ENCODE measurements at regions not wholly inside any gene's neighbourhood (a gene's known extent, or its start where the extent isn't known, plus 50 kb on each side); places are given as distances from the start of the nearest gene placed in this dataset.

DNA sequence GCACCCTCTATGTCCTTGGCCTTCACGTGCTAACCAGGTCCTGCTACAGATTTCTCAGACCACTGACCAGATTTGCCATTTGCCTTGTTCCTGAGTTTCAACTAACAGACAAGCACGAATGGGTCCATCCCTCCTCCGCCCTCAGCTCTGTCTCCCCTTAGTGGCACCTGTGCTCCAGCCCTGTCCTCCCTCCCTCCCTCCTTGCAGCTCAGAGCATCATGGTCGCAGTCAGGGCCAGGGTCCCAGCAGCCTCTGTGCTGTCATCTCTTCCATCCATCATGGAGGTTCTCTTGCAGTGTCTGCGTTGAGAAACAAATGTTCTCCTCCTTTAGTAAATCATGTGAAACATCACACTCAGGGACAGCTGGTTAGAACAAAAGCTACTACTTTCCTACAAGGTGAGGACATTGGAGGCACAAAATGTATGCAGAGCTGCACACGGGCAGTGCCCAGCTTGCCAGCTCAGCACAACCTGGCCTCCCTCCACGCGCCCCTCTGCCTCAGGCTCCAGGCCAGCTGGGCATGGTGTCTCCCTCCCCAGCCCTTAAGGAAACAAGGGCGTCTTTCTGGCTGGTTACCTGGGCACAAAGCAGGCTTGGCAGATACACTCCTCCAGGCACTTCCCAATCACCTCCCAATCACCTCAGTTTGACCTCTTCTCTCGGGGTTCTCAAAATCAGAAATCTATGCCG lies 79.5 kb upstream of the ATP6AP2 start:
- no peaks in the 10 kb centered on the region for H4K20me1 ChIP-seq (ENCODE audit: control insufficient read depth, insufficient read depth)
- POLR2A ChIA-PET = no interaction called here

More for the DNA sequence above, 79.5 kb upstream of the ATP6AP2 start:
- DNase-seq (ENCODE audit: low read depth, low spot score) = no peak
- SMC1A ChIA-PET (ENCODE audit: uncharacterized antibody, unreplicated experiment) = no interaction called here
- no TSS peak for BruUV-seq (replicated peaks)
- CTCF ChIA-PET = no interaction called here
- Histone ChIP-seq H3K36me3 (ENCODE audit: control insufficient read depth in 2 of 2, insufficient read depth in 2 of 2, low read length in 1 of 2) (no peaks in the 10 kb centered on the region), H3K4me2 (ENCODE audit: control insufficient read depth, insufficient read depth) (no peak overlapping the region), H3K4me1 (ENCODE audit: control insufficient read depth, insufficient read depth, low read length) (no peaks in the 10 kb centered on the region), H3K79me2 (ENCODE audit: control insufficient read depth, insufficient read depth, low read length) (no peaks in the 10 kb centered on the region), H2AFZ (ENCODE audit: control insufficient read depth, low read depth, low read length) (no peak overlapping the region), H3K9me3 (replicated peaks; ENCODE audit: control insufficient read depth, insufficient read depth, low read length) (no peaks in the 10 kb centered on the region; the same call in 2 of the 3 replicates), H3K27me3 (replicated peaks in 1 of 2; ENCODE audit: control insufficient read depth in 2 of 2, insufficient read depth in 2 of 2, low read length in 1 of 2) (no peaks in the 10 kb centered on the region; a peak in 1 of 4 replicates), H3K9ac (ENCODE audit: control insufficient read depth, insufficient read depth, low read length) (no peak overlapping the region), H3K27ac (ENCODE audit: control insufficient read depth, insufficient read depth) (no peak overlapping the region), H3K4me3 (no peak overlapping the region)
- WGBS (ENCODE audit: insufficient coverage, insufficient replicate concordance, low lambda C conversion rate, missing lambda C conversion rate) = 27% methylated on average over 11 of the region's 11 CpGs
- no peak for FAIRE-seq
- in situ Hi-C loops (cut with MboI) (no loop called here), intact Hi-C loops (cut with micrococcal nuclease; ENCODE audit: unreplicated experiment) (no loop called here)
- TF ChIP-seq KDM1A (IDR thresholded peaks at IDR 0.05; ENCODE audit: borderline replicate concordance) = no peak
- TF ChIP-seq, protein P1, sequence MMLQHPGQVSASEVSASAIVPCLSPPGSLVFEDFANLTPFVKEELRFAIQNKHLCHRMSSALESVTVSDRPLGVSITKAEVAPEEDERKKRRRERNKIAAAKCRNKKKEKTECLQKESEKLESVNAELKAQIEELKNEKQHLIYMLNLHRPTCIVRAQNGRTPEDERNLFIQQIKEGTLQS (IDR thresholded peaks at IDR 0.05; ENCODE audit: borderline replicate concordance, extremely low read depth, low read depth, low read length) = no peak
- TF ChIP-seq SIN3A (IDR thresholded peaks at IDR 0.05; ENCODE audit: low read depth, low read length) = no peak
- TF ChIP-seq, protein P2, sequence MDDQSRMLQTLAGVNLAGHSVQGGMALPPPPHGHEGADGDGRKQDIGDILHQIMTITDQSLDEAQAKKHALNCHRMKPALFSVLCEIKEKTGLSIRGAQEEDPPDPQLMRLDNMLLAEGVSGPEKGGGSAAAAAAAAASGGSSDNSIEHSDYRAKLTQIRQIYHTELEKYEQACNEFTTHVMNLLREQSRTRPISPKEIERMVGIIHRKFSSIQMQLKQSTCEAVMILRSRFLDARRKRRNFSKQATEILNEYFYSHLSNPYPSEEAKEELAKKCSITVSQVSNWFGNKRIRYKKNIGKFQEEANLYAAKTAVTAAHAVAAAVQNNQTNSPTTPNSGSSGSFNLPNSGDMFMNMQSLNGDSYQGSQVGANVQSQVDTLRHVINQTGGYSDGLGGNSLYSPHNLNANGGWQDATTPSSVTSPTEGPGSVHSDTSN (IDR thresholded peaks at IDR 0.05; ENCODE audit: insufficient replicate concordance, low read depth, low read length) = no peak
- TF ChIP-seq ZSCAN29 (IDR thresholded peaks at IDR 0.05) = no peak
- no peak for TF ChIP-seq ZZZ3 (IDR thresholded peaks at IDR 0.05; ENCODE audit: control insufficient read depth, insufficient read length, low read depth)
- no peak for TF ChIP-seq ZNF384 (IDR thresholded peaks at IDR 0.05; ENCODE audit: borderline replicate concordance, low read depth, low read length)
- no peak for TF ChIP-seq NR2C1 (IDR thresholded peaks at IDR 0.05)
- TF ChIP-seq, protein P3, sequence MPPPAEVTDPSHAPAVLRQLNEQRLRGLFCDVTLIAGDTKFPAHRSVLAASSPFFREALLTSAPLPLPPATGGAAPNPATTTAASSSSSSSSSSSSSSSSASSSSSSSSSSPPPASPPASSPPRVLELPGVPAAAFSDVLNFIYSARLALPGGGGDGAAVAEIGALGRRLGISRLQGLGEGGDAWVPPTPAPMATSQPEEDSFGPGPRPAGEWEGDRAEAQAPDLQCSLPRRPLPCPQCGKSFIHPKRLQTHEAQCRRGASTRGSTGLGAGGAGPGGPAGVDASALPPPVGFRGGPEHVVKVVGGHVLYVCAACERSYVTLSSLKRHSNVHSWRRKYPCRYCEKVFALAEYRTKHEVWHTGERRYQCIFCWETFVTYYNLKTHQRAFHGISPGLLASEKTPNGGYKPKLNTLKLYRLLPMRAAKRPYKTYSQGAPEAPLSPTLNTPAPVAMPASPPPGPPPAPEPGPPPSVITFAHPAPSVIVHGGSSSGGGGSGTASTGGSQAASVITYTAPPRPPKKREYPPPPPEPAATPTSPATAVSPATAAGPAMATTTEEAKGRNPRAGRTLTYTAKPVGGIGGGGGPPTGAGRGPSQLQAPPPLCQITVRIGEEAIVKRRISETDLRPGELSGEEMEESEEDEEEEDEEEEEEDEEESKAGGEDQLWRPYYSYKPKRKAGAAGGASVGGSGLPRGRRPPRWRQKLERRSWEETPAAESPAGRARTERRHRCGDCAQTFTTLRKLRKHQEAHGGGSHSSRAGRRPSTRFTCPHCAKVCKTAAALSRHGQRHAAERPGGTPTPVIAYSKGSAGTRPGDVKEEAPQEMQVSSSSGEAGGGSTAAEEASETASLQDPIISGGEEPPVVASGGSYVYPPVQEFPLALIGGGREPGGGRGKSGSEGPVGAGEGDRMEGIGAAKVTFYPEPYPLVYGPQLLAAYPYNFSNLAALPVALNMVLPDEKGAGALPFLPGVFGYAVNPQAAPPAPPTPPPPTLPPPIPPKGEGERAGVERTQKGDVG (CRISPR knock-in tag; IDR thresholded peaks at IDR 0.05) = no peak
- no peak for TF ChIP-seq NFXL1 (IDR thresholded peaks at IDR 0.05; ENCODE audit: borderline replicate concordance)
- RAD21 ChIA-PET (ENCODE audit: unreplicated experiment) = no interaction called here
- no peak for ATAC-seq
